Astrocyte (in vitro differentiated cells and primary cell): ENCODE measurements at regions not wholly inside any gene's neighbourhood (a gene's known extent, or its start where the extent isn't known, plus 50 kb on each side); places are given as distances from the start of the nearest gene placed in this dataset.

Source experiments
- EZH2 ChIP-seq: IDR thresholded peaks from 2 replicates; pipeline ENCODE4 v1.6.1; 2012; ENCODE audit warnings: mild to moderate bottlenecking, low read length, inconsistent platforms; ENCODE audit not compliant: insufficient read depth
- TF ChIP-seq, protein P1 (sequence below): IDR thresholded peaks from 2 replicates; pipeline ENCODE4 v1.5.1; 2011; ENCODE audit warnings: low read depth, mild to moderate bottlenecking, inconsistent platforms, low read length, moderate library complexity; ENCODE audit not compliant: insufficient read depth

DNA sequence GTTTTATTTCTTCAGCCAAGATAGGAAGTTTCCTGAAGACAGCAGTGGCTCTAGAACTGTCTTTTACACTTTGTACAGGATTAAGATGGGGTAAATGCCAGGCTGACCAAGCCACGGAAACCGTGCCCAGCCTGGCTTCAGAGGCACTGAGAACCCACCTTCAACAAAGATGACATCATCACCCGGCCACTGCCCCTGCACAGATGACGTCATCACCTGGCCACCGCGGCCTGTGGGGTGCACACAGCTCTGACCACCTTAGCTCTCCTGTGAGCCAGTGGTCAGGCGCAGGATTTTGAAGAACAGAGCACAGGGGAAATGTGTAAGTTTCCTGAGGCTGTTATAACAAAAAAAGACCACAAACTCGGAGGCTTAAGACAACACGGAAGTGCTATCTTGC lies 486.4 kb upstream of the MKI67 start:
- TF ChIP-seq, protein P1, sequence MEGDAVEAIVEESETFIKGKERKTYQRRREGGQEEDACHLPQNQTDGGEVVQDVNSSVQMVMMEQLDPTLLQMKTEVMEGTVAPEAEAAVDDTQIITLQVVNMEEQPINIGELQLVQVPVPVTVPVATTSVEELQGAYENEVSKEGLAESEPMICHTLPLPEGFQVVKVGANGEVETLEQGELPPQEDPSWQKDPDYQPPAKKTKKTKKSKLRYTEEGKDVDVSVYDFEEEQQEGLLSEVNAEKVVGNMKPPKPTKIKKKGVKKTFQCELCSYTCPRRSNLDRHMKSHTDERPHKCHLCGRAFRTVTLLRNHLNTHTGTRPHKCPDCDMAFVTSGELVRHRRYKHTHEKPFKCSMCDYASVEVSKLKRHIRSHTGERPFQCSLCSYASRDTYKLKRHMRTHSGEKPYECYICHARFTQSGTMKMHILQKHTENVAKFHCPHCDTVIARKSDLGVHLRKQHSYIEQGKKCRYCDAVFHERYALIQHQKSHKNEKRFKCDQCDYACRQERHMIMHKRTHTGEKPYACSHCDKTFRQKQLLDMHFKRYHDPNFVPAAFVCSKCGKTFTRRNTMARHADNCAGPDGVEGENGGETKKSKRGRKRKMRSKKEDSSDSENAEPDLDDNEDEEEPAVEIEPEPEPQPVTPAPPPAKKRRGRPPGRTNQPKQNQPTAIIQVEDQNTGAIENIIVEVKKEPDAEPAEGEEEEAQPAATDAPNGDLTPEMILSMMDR: no peak
- TF ChIP-seq EZH2: no peak
